ENCODE measurements at regions not wholly inside any gene's neighbourhood (a gene's known extent, or its start where the extent isn't known, plus 50 kb on each side); places are given as distances from the start of the nearest gene placed in this dataset.

- TF ChIP-seq CTCF (IDR thresholded peaks at IDR 0.05) (no peak), POLR2A (IDR thresholded peaks at IDR 0.05) (no peak)
These were observed 258.8 kb upstream of the GBE1 start for GRCh38 chr3:82020282-82020681.
